Liver (tissue), 2 donors: ENCODE measurements at regions not wholly inside any gene's neighbourhood (a gene's known extent, or its start where the extent isn't known, plus 50 kb on each side); places are given as distances from the start of the nearest gene placed in this dataset.

Experiments
- RAD21 ChIP-seq, 2 donors: IDR thresholded peaks; 2 replicates each; pipeline ENCODE4 v1.6.1; 2016; ENCODE audit warnings: antibody characterized with exemption in 2 of 2, mild to moderate bottlenecking in 2 of 2
- ZBTB33 ChIP-seq: IDR thresholded peaks from 2 replicates; pipeline ENCODE4 v1.6.1; 2016; ENCODE audit warnings: antibody characterized with exemption
- donor health status: healthy.

- TF ChIP-seq RAD21 (IDR thresholded peaks at IDR 0.05) (no peak), ZBTB33 (no peak)
Measured at GRCh38 chr22:27561286-27561904, 240.2 kb downstream of the MN1 start.
